Testis (tissue), 2 donors: ENCODE measurements at regions not wholly inside any gene's neighbourhood (a gene's known extent, or its start where the extent isn't known, plus 50 kb on each side); places are given as distances from the start of the nearest gene placed in this dataset.

Experiments
- POLR2A ChIP-seq: fragments of 450-650 bp; IDR thresholded peaks from one replicate; pipeline ENCODE4 v1.6.1; 2017; ENCODE audit warnings: antibody characterized with exemption, mild to moderate bottlenecking, moderate library complexity
- TF ChIP-seq, protein P1 (sequence below), 3 experiments: fragments of 450-650 bp in 2 of 3; fragments of 200-600 bp in 1 of 3; sonication (generic) in 1 of 3; IDR thresholded peaks; one replicate each; pipeline ENCODE4 v1.5.1; 2016 to 2019; ENCODE audit warnings: antibody characterized with exemption in 3 of 3, mild to moderate bottlenecking in 2 of 3, moderate library complexity in 1 of 3

DNA sequence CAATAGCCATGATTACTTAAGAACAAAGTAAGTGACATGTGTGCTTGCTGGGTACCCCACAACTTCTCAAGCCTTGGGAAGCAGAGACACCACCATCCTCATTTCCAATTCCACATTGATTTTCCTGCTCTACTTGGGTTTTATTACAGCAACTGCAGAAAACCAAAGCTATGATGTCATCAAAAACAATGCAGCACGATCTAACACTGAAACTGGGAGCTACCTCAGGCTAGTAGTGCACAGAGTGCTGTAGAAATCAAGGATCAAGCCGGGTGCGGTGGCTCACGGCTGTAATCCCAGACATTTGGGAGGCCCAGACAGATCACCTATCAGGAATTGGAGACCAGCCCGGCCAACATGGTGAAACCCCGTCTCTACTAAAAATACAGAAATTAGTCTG lies 174.4 kb upstream of the MSX2 start:
- TF ChIP-seq, protein P1, sequence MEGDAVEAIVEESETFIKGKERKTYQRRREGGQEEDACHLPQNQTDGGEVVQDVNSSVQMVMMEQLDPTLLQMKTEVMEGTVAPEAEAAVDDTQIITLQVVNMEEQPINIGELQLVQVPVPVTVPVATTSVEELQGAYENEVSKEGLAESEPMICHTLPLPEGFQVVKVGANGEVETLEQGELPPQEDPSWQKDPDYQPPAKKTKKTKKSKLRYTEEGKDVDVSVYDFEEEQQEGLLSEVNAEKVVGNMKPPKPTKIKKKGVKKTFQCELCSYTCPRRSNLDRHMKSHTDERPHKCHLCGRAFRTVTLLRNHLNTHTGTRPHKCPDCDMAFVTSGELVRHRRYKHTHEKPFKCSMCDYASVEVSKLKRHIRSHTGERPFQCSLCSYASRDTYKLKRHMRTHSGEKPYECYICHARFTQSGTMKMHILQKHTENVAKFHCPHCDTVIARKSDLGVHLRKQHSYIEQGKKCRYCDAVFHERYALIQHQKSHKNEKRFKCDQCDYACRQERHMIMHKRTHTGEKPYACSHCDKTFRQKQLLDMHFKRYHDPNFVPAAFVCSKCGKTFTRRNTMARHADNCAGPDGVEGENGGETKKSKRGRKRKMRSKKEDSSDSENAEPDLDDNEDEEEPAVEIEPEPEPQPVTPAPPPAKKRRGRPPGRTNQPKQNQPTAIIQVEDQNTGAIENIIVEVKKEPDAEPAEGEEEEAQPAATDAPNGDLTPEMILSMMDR (IDR thresholded peaks at IDR 0.05), result no peak
- TF ChIP-seq POLR2A, result no peak
